Fibroblast of mammary gland (primary cell): ENCODE measurements at regions not wholly inside any gene's neighbourhood (a gene's known extent, or its start where the extent isn't known, plus 50 kb on each side); places are given as distances from the start of the nearest gene placed in this dataset.
"Not testable (repeated sequence)": the region's sequence is repeated elsewhere in the genome, so short reads cannot be mapped to it uniquely, and the experiment has no call there.

Source experiments
- DNase-seq: peaks from one replicate; pipeline ENCODE4 v3.0.0-alpha.2; 2010; ENCODE audit warnings: low read depth
- H3K4me3 ChIP-seq: 2 replicates; pipeline ENCODE4 v1.5.1; 2011; ENCODE audit warnings: low read depth, mild to moderate bottlenecking, low read length, moderate library complexity; ENCODE audit not compliant: control insufficient read depth
- CTCF ChIP-seq: conservative IDR thresholded peaks from 2 replicates; pipeline ENCODE4 v1.5.1; 2011; ENCODE audit warnings: low read depth, low read length, inconsistent platforms; ENCODE audit not compliant: control insufficient read depth, insufficient read depth

GRCh38 chr12:102314821-102315220 is 117.2 kb upstream of the PMCH start:
- no peak overlapping the region for H3K4me3 ChIP-seq
- no peak for TF ChIP-seq CTCF

GRCh38 chr12:102313116-102313971 is 115.7 kb upstream of the PMCH start:
- not testable (repeated sequence) for DNase-seq, H3K4me3 ChIP-seq

More at GRCh38 chr12:102314821-102315220, 117.2 kb upstream of the PMCH start:
- DNase-seq, result no peak

GRCh38 chr12:102305486-102305885 is 107.9 kb upstream of the PMCH start:
- TF ChIP-seq CTCF, result no peak
- no peak for DNase-seq
- no peak overlapping the region for H3K4me3 ChIP-seq

GRCh38 chr12:102304667-102305066 is 107.0 kb upstream of the PMCH start:
- not testable (repeated sequence) for DNase-seq, H3K4me3 ChIP-seq

GRCh38 chr12:102302553-102302952 is 104.9 kb upstream of the PMCH start:
- H3K4me3 ChIP-seq, result no peak overlapping the region
- no peak for TF ChIP-seq CTCF
- DNase-seq, result peak; percentile 51

- TF ChIP-seq CTCF, result no peak
- H3K4me3 ChIP-seq, result no peak overlapping the region
- DNase-seq, result no peak
These were observed 103.9 kb upstream of the PMCH start for GRCh38 chr12:102301547-102301946.

- peak; percentile 77 for DNase-seq
- TF ChIP-seq CTCF, result peak; percentile 60
- H3K4me3 ChIP-seq, result no peak overlapping the region
These were observed 103.3 kb upstream of the PMCH start for GRCh38 chr12:102300824-102301461.

- no peak for DNase-seq
These were observed 102.1 kb upstream of the PMCH start for GRCh38 chr12:102299731-102300130.

More at GRCh38 chr12:102299731-102300130, 102.1 kb upstream of the PMCH start:
- H3K4me3 ChIP-seq, result no peak overlapping the region
- no peak for TF ChIP-seq CTCF
